SK-N-SH treated with all-trans-retinoic acid at 6 μM for 48 hours (cell line): ENCODE measurements at regions not wholly inside any gene's neighbourhood (a gene's known extent, or its start where the extent isn't known, plus 50 kb on each side); places are given as distances from the start of the nearest gene placed in this dataset.

ENCODE experiments used
- ATAC-seq: fragments of 200-7000 bp; cut with Tn5 transposase; 3 replicates; pipeline ENCODE4 v1.9.1; 2020; ENCODE audit warnings: mild to moderate bottlenecking, moderate library complexity
- ARNTL ChIP-seq: fragments of 450-650 bp; formaldehyde crosslinking; IDR thresholded peaks from 2 replicates; pipeline ENCODE4 v1.5.0; 2020; ENCODE audit warnings: low read depth, mild to moderate bottlenecking, moderate library complexity, borderline replicate concordance
- CSDC2 ChIP-seq: fragments of 250-450 bp; sonication (Bioruptor Pico); IDR thresholded peaks from 2 replicates; pipeline ENCODE4 v1.5.0; 2020; ENCODE audit warnings: mild to moderate bottlenecking, moderate library complexity
- ESRRG ChIP-seq: fragments of 250-450 bp; sonication (Bioruptor Pico); IDR thresholded peaks from 2 replicates; pipeline ENCODE4 v1.6.1; 2021; ENCODE audit warnings: mild to moderate bottlenecking
- GLIS3 ChIP-seq: fragments of 250-450 bp; sonication (Bioruptor Pico); IDR thresholded peaks from 2 replicates; pipeline ENCODE4 v1.5.0; 2020; ENCODE audit warnings: mild to moderate bottlenecking, moderate library complexity
- ISL1 ChIP-seq: fragments of 250-450 bp; sonication (Bioruptor Pico); IDR thresholded peaks from 2 replicates; pipeline ENCODE4 v2.1.2; 2022; ENCODE audit warnings: mild to moderate bottlenecking, moderate library complexity
- PPARA ChIP-seq: fragments of 250-450 bp; sonication (Bioruptor Pico); IDR thresholded peaks from 2 replicates; pipeline ENCODE4 v1.5.0; 2020; ENCODE audit warnings: mild to moderate bottlenecking, borderline replicate concordance
- SNAI2 ChIP-seq: fragments of 250-450 bp; sonication (Bioruptor Pico); IDR thresholded peaks from 2 replicates; pipeline ENCODE4 v1.5.0; 2020; ENCODE audit warnings: mild to moderate bottlenecking, moderate library complexity
- TCF4 ChIP-seq: fragments of 250-450 bp; sonication (Bioruptor Pico); IDR thresholded peaks from 2 replicates; pipeline ENCODE4 v1.8.0; 2021; ENCODE audit warnings: mild to moderate bottlenecking, moderate library complexity, borderline replicate concordance
- ZC3H10 ChIP-seq: fragments of 250-450 bp; sonication (Bioruptor Pico); IDR thresholded peaks from 2 replicates; pipeline ENCODE4 v1.5.1; 2021; ENCODE audit warnings: mild to moderate bottlenecking, moderate library complexity
- ZFP30 ChIP-seq: fragments of 450-650 bp; formaldehyde crosslinking; IDR thresholded peaks from 2 replicates; pipeline ENCODE4 v1.5.0; 2022; ENCODE audit warnings: mild to moderate bottlenecking, moderate library complexity
- ZNF565 ChIP-seq: fragments of 450-650 bp; formaldehyde crosslinking; conservative IDR thresholded peaks from 2 replicates; pipeline ENCODE4 v1.5.0; 2020; ENCODE audit warnings: low read depth, mild to moderate bottlenecking, moderate library complexity
- ZNF70 ChIP-seq: fragments of 450-650 bp; formaldehyde crosslinking; IDR thresholded peaks from 2 replicates; pipeline ENCODE4 v1.5.0; 2020; ENCODE audit warnings: mild to moderate bottlenecking, moderate library complexity
- ZNF8 ChIP-seq: fragments of 450-650 bp; formaldehyde crosslinking; IDR thresholded peaks from 2 replicates; pipeline ENCODE4 v1.5.0; 2020; ENCODE audit warnings: mild to moderate bottlenecking, moderate library complexity
- TF ChIP-seq, protein P1 (sequence below): fragments of 250-450 bp; sonication (Bioruptor Pico); IDR thresholded peaks from 2 replicates; pipeline ENCODE4 v1.8.0; 2020; ENCODE audit warnings: mild to moderate bottlenecking, moderate library complexity, borderline replicate concordance
- TF ChIP-seq, protein P2 (sequence below): fragments of 250-450 bp; sonication (Bioruptor Pico); IDR thresholded peaks from 2 replicates; pipeline ENCODE4 v1.5.1; 2021; ENCODE audit warnings: mild to moderate bottlenecking, moderate library complexity
- TF ChIP-seq, protein P3 (sequence below): fragments of 250-450 bp; sonication (Bioruptor Pico); IDR thresholded peaks from 2 replicates; pipeline ENCODE4 v1.5.0; 2020; ENCODE audit warnings: mild to moderate bottlenecking, moderate library complexity
- TF ChIP-seq, protein P4 (sequence below): fragments of 250-450 bp; sonication (Bioruptor Pico); IDR thresholded peaks from 2 replicates; pipeline ENCODE4 v1.5.1; 2020; ENCODE audit warnings: low read depth, mild to moderate bottlenecking, moderate library complexity
- TF ChIP-seq, protein P5 (sequence below): fragments of 250-450 bp; sonication (Bioruptor Pico); IDR thresholded peaks from 2 replicates; pipeline ENCODE4 v1.8.0; 2021; ENCODE audit warnings: low read depth, mild to moderate bottlenecking, moderate library complexity, borderline replicate concordance

DNA sequence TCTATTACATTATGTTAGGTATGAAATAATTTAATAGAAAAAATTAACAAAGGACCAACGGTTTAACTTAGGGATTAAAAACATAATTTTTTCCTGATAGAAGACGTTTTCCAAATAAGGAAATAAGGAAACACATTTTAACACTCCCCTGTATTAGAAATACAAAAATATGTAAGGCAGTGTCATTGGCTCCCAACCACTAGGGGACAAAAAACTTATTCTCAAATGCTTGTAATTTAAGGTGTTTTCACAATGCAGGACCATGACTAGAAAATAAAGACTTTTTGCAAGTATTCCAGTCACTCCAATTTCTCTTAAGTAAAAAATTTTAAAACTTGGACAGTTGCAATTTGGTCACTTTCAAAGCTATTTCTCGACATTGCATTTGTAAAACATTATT, 98.8 kb upstream of the ODAD2 start:
- no peak for TF ChIP-seq ESRRG
- TF ChIP-seq, protein P1, sequence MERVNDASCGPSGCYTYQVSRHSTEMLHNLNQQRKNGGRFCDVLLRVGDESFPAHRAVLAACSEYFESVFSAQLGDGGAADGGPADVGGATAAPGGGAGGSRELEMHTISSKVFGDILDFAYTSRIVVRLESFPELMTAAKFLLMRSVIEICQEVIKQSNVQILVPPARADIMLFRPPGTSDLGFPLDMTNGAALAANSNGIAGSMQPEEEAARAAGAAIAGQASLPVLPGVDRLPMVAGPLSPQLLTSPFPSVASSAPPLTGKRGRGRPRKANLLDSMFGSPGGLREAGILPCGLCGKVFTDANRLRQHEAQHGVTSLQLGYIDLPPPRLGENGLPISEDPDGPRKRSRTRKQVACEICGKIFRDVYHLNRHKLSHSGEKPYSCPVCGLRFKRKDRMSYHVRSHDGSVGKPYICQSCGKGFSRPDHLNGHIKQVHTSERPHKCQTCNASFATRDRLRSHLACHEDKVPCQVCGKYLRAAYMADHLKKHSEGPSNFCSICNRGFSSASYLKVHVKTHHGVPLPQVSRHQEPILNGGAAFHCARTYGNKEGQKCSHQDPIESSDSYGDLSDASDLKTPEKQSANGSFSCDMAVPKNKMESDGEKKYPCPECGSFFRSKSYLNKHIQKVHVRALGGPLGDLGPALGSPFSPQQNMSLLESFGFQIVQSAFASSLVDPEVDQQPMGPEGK (CRISPR knock-in tag): no peak
- no peak for TF ChIP-seq CSDC2 (CRISPR knock-in tag)
- TF ChIP-seq, protein P2, sequence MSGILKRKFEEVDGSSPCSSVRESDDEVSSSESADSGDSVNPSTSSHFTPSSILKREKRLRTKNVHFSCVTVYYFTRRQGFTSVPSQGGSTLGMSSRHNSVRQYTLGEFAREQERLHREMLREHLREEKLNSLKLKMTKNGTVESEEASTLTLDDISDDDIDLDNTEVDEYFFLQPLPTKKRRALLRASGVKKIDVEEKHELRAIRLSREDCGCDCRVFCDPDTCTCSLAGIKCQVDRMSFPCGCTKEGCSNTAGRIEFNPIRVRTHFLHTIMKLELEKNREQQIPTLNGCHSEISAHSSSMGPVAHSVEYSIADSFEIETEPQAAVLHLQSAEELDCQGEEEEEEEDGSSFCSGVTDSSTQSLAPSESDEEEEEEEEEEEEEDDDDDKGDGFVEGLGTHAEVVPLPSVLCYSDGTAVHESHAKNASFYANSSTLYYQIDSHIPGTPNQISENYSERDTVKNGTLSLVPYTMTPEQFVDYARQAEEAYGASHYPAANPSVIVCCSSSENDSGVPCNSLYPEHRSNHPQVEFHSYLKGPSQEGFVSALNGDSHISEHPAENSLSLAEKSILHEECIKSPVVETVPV: no peak
- no peak for TF ChIP-seq ZNF8 (CRISPR knock-in tag)
- TF ChIP-seq, protein P3, sequence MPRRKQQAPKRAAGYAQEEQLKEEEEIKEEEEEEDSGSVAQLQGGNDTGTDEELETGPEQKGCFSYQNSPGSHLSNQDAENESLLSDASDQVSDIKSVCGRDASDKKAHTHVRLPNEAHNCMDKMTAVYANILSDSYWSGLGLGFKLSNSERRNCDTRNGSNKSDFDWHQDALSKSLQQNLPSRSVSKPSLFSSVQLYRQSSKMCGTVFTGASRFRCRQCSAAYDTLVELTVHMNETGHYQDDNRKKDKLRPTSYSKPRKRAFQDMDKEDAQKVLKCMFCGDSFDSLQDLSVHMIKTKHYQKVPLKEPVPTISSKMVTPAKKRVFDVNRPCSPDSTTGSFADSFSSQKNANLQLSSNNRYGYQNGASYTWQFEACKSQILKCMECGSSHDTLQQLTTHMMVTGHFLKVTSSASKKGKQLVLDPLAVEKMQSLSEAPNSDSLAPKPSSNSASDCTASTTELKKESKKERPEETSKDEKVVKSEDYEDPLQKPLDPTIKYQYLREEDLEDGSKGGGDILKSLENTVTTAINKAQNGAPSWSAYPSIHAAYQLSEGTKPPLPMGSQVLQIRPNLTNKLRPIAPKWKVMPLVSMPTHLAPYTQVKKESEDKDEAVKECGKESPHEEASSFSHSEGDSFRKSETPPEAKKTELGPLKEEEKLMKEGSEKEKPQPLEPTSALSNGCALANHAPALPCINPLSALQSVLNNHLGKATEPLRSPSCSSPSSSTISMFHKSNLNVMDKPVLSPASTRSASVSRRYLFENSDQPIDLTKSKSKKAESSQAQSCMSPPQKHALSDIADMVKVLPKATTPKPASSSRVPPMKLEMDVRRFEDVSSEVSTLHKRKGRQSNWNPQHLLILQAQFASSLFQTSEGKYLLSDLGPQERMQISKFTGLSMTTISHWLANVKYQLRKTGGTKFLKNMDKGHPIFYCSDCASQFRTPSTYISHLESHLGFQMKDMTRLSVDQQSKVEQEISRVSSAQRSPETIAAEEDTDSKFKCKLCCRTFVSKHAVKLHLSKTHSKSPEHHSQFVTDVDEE (CRISPR knock-in tag): no peak
- no peak for TF ChIP-seq SNAI2 (CRISPR knock-in tag)
- no peak for TF ChIP-seq TCF4 (CRISPR knock-in tag)
- TF ChIP-seq, protein P4, sequence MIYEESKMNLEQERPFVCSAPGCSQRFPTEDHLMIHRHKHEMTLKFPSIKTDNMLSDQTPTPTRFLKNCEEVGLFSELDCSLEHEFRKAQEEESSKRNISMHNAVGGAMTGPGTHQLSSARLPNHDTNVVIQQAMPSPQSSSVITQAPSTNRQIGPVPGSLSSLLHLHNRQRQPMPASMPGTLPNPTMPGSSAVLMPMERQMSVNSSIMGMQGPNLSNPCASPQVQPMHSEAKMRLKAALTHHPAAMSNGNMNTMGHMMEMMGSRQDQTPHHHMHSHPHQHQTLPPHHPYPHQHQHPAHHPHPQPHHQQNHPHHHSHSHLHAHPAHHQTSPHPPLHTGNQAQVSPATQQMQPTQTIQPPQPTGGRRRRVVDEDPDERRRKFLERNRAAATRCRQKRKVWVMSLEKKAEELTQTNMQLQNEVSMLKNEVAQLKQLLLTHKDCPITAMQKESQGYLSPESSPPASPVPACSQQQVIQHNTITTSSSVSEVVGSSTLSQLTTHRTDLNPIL (CRISPR knock-in tag): no peak
- TF ChIP-seq ARNTL (CRISPR knock-in tag): no peak
- no peak for TF ChIP-seq GLIS3 (CRISPR knock-in tag)
- TF ChIP-seq ZFP30 (CRISPR knock-in tag): no peak
- no peak for ATAC-seq

DNA sequence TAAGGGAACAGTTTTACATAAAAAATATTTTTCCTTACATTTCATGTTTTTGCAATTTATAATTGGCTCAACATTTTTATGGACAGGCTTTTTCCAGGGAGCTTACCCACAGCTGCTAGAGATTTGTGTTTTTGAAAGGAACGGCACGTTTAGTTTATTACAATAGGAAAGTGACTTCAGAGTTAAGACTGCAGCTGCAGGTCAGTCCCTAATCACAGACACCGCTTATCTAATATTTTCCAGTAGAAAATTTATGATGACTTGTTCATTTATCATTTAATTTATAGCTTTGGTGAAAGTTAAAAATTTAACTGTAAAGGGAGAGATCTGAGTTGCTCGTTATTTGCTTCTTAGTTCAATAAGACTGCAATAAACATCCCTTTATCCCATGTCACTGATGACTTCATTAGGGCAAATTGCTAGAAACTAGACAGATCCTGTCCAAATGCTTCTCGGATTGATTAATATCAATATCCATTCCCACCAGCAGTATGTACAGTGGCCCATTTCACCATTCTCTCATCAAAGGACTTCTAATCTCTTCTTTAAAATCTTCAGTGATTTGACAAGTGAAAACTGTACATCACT, 97.0 kb upstream of the ODAD2 start:
- ATAC-seq: no peak
- no peak for TF ChIP-seq ESRRG
- TF ChIP-seq SNAI2 (CRISPR knock-in tag): no peak
- TF ChIP-seq PPARA (CRISPR knock-in tag): no peak
- TF ChIP-seq, protein P3 (CRISPR knock-in tag): no peak
- no peak for TF ChIP-seq ZNF8 (CRISPR knock-in tag)
- no peak for TF ChIP-seq ZFP30 (CRISPR knock-in tag)
- no peak for TF ChIP-seq ZNF565 (CRISPR knock-in tag)
- TF ChIP-seq, protein P5, sequence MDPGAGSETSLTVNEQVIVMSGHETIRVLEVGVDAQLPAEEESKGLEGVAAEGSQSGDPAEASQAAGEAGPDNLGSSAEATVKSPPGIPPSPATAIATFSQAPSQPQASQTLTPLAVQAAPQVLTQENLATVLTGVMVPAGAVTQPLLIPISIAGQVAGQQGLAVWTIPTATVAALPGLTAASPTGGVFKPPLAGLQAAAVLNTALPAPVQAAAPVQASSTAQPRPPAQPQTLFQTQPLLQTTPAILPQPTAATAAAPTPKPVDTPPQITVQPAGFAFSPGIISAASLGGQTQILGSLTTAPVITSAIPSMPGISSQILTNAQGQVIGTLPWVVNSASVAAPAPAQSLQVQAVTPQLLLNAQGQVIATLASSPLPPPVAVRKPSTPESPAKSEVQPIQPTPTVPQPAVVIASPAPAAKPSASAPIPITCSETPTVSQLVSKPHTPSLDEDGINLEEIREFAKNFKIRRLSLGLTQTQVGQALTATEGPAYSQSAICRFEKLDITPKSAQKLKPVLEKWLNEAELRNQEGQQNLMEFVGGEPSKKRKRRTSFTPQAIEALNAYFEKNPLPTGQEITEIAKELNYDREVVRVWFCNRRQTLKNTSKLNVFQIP (CRISPR knock-in tag): no peak
- TF ChIP-seq CSDC2 (CRISPR knock-in tag): no peak
- no peak for TF ChIP-seq ZC3H10 (CRISPR knock-in tag)

DNA sequence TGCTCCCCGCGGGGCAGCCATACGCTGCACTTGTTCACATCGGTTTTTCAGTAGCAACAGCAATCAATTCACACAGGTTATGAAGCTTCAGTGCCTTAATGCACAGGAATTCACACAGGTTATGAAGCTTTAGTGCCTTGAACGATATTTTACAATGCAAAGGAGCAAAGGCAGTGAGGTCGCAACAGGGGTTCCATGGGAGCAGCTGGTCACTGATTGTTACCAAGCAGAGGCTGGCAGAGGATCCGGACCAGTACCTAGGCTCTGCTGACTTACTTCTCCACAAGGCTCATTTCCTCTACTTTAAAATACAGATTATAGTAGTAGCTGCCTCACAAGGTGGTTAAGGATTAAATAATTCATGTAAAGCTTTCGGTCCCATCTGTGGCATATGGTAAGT, 95.2 kb upstream of the ODAD2 start:
- ATAC-seq: no peak
- TF ChIP-seq ZNF70 (no peak), ZC3H10 (CRISPR knock-in tag) (no peak), ISL1 (CRISPR knock-in tag) (no peak), CSDC2 (CRISPR knock-in tag) (no peak), SNAI2 (CRISPR knock-in tag) (no peak), ZNF565 (CRISPR knock-in tag) (no peak)
- TF ChIP-seq, protein P5 (CRISPR knock-in tag): no peak
- TF ChIP-seq, protein P3 (CRISPR knock-in tag): no peak
